ENCODE measurements at regions not wholly inside any gene's neighbourhood (a gene's known extent, or its start where the extent isn't known, plus 50 kb on each side); places are given as distances from the start of the nearest gene placed in this dataset.

- DNase-seq (ENCODE audit: low read depth in 2 of 2): peak in 1 of 2 experiments; percentile 5
Observed at GRCh38 chr3:109532257-109533216, 195.2 kb upstream of the DPPA4 start.

GRCh38 chr3:109545746-109546145 lies 208.4 kb upstream of the DPPA4 start:
- DNase-seq (ENCODE audit: low read depth in 2 of 2): no peak

- no peak for DNase-seq (ENCODE audit: low read depth in 2 of 2)
Observed at GRCh38 chr3:109548192-109548938, 211.0 kb upstream of the DPPA4 start.

GRCh38 chr3:109553591-109554371 lies 216.4 kb upstream of the DPPA4 start:
- peak in 1 of 2 experiments; percentile 23 for DNase-seq (ENCODE audit: low read depth in 2 of 2)

GRCh38 chr3:109559389-109559788 lies 222.0 kb upstream of the DPPA4 start:
- DNase-seq (ENCODE audit: low read depth in 2 of 2): no peak

- DNase-seq (ENCODE audit: low read depth in 2 of 2): no peak
Observed at GRCh38 chr3:109563149-109563548, 225.8 kb upstream of the DPPA4 start.

- DNase-seq (ENCODE audit: low read depth in 2 of 2): no peak
Observed at GRCh38 chr3:109569135-109569846, 231.9 kb upstream of the DPPA4 start.

GRCh38 chr3:109570408-109570807 lies 233.1 kb upstream of the DPPA4 start:
- DNase-seq (ENCODE audit: low read depth in 2 of 2): no peak

GRCh38 chr3:109572301-109572700 lies 235.0 kb upstream of the DPPA4 start:
- DNase-seq (ENCODE audit: low read depth in 2 of 2): no peak

- DNase-seq (ENCODE audit: low read depth in 2 of 2): no peak
Observed at GRCh38 chr3:109596991-109597390, 259.6 kb upstream of the DPPA4 start.

GRCh38 chr3:109597444-109597843 lies 260.1 kb upstream of the DPPA4 start:
- DNase-seq (ENCODE audit: low read depth in 2 of 2): no peak

GRCh38 chr3:109607897-109608296 lies 270.6 kb upstream of the DPPA4 start:
- no peak for DNase-seq (ENCODE audit: low read depth in 2 of 2)

GRCh38 chr3:109608574-109608973 lies 271.2 kb upstream of the DPPA4 start:
- no peak for DNase-seq (ENCODE audit: low read depth in 2 of 2)

GRCh38 chr3:109618766-109619378 lies 281.5 kb upstream of the DPPA4 start:
- no peak for DNase-seq (ENCODE audit: low read depth in 2 of 2)

GRCh38 chr3:109631897-109632296 lies 294.6 kb upstream of the DPPA4 start:
- no peak for DNase-seq (ENCODE audit: low read depth in 2 of 2)

- no peak for DNase-seq (ENCODE audit: low read depth in 2 of 2)
Observed at GRCh38 chr3:109640146-109640652, 302.9 kb upstream of the DPPA4 start.

- no peak for DNase-seq (ENCODE audit: low read depth in 2 of 2)
Observed at GRCh38 chr3:109642025-109642424, 304.7 kb upstream of the DPPA4 start.

GRCh38 chr3:109643590-109643989 lies 306.2 kb upstream of the DPPA4 start:
- no peak for DNase-seq (ENCODE audit: low read depth in 2 of 2)

- DNase-seq (ENCODE audit: low read depth in 2 of 2): no peak
Observed at GRCh38 chr3:109644332-109644731, 307.0 kb upstream of the DPPA4 start.

- DNase-seq (ENCODE audit: low read depth in 2 of 2): no peak
Observed at GRCh38 chr3:109644746-109645145, 307.4 kb upstream of the DPPA4 start.

- DNase-seq (ENCODE audit: low read depth in 2 of 2): no peak
Observed at GRCh38 chr3:109648027-109648426, 310.7 kb upstream of the DPPA4 start.
